AG09309 (cell line): ENCODE measurements at regions not wholly inside any gene's neighbourhood (a gene's known extent, or its start where the extent isn't known, plus 50 kb on each side); places are given as distances from the start of the nearest gene placed in this dataset.
"Not testable (repeated sequence)": the region's sequence is repeated elsewhere in the genome, so short reads cannot be mapped to it uniquely, and the experiment has no call there.

Experiments
- DNase-seq: peaks from one replicate; pipeline ENCODE4 v3.0.0-alpha.2; 2010; ENCODE audit warnings: low read depth
- H3K4me3 ChIP-seq: 2 replicates; pipeline ENCODE4 v1.5.1; 2011; ENCODE audit warnings: mild to moderate bottlenecking, low read depth, low read length, moderate library complexity; ENCODE audit not compliant: control insufficient read depth
- CTCF ChIP-seq: IDR thresholded peaks from 2 replicates; pipeline ENCODE4 v1.5.1; 2011; ENCODE audit warnings: mild to moderate bottlenecking, low read depth, low read length, inconsistent platforms; ENCODE audit not compliant: insufficient read depth, control insufficient read depth; ENCODE audit errors: missing control alignments

GRCh38 chr2:19102696-19103423, 255.6 kb downstream of the OSR1 start:
- no peak for TF ChIP-seq CTCF
- DNase-seq = no peak
- no peak overlapping the region for H3K4me3 ChIP-seq

- DNase-seq = no peak
- no peak overlapping the region for H3K4me3 ChIP-seq
- TF ChIP-seq CTCF = no peak
These were observed 256.5 kb downstream of the OSR1 start for GRCh38 chr2:19101968-19102367.

- no peak for DNase-seq
- no peak for TF ChIP-seq CTCF
These were observed 257.9 kb downstream of the OSR1 start for GRCh38 chr2:19100570-19100969.

GRCh38 chr2:19099181-19099580, 259.2 kb downstream of the OSR1 start:
- H3K4me3 ChIP-seq = no peak overlapping the region
- DNase-seq = no peak
- TF ChIP-seq CTCF = no peak

More at GRCh38 chr2:19100570-19100969, 257.9 kb downstream of the OSR1 start:
- H3K4me3 ChIP-seq = no peak overlapping the region

- DNase-seq = no peak
- H3K4me3 ChIP-seq = no peak overlapping the region
- no peak for TF ChIP-seq CTCF
These were observed 259.8 kb downstream of the OSR1 start for GRCh38 chr2:19098467-19099160.

GRCh38 chr2:19089476-19089875, 268.9 kb downstream of the OSR1 start:
- not testable (repeated sequence) for DNase-seq, H3K4me3 ChIP-seq

GRCh38 chr2:19086231-19086651, 272.2 kb downstream of the OSR1 start:
- DNase-seq = no peak
- H3K4me3 ChIP-seq = no peak overlapping the region
- no peak for TF ChIP-seq CTCF
